ENCODE measurements at regions not wholly inside any gene's neighbourhood (a gene's known extent, or its start where the extent isn't known, plus 50 kb on each side); places are given as distances from the start of the nearest gene placed in this dataset.

GRCh38 chr2:18467749-18468360, 92.6 kb downstream of the RDH14 start:
- no CpG with 5 or more reads among the region's 5 CpGs for WGBS (ENCODE audit: insufficient coverage, low lambda C conversion rate)

GRCh38 chr2:18465979-18466378, 94.5 kb downstream of the RDH14 start:
- Histone ChIP-seq H3K36me3 (ENCODE audit: control insufficient read depth, insufficient read depth, low read length) (no peaks in the 10 kb centered on the region), H3K27me3 (ENCODE audit: control insufficient read depth, insufficient read depth, low read length) (no peaks in the 10 kb centered on the region), H3K27ac (ENCODE audit: low read length) (no peak overlapping the region), H3K4me3 (ENCODE audit: low read length) (no peak overlapping the region), H3K4me1 (ENCODE audit: control insufficient read depth, insufficient read depth, low read length) (no peaks in the 10 kb centered on the region), H3K9me3 (ENCODE audit: control insufficient read depth, low read depth, low read length) (no peaks in the 10 kb centered on the region)
- WGBS (ENCODE audit: insufficient coverage, low lambda C conversion rate): 83% methylated on average over 1 of the region's 3 CpGs
- DNase-seq: no peak

More at GRCh38 chr2:18467749-18468360, 92.6 kb downstream of the RDH14 start:
- Histone ChIP-seq H3K27me3 (ENCODE audit: control insufficient read depth, insufficient read depth, low read length) (no peaks in the 10 kb centered on the region), H3K4me3 (ENCODE audit: low read length) (no peak overlapping the region), H3K4me1 (ENCODE audit: control insufficient read depth, insufficient read depth, low read length) (no peaks in the 10 kb centered on the region), H3K36me3 (ENCODE audit: control insufficient read depth, insufficient read depth, low read length) (no peaks in the 10 kb centered on the region), H3K9me3 (ENCODE audit: control insufficient read depth, low read depth, low read length) (no peaks in the 10 kb centered on the region), H3K27ac (ENCODE audit: low read length) (no peak overlapping the region)
- no peak for DNase-seq

- WGBS (ENCODE audit: insufficient coverage, low lambda C conversion rate): no CpG with 5 or more reads among the region's 2 CpGs
- no peaks in the 10 kb centered on the region for H3K9me3 ChIP-seq (ENCODE audit: control insufficient read depth, low read depth, low read length)
- DNase-seq: no peak
- H3K27me3 ChIP-seq (ENCODE audit: control insufficient read depth, insufficient read depth, low read length): no peaks in the 10 kb centered on the region
- no peaks in the 10 kb centered on the region for H3K36me3 ChIP-seq (ENCODE audit: control insufficient read depth, insufficient read depth, low read length)
- no peaks in the 10 kb centered on the region for H3K4me1 ChIP-seq (ENCODE audit: control insufficient read depth, insufficient read depth, low read length)
- no peak overlapping the region for H3K27ac ChIP-seq (ENCODE audit: low read length)
- H3K4me3 ChIP-seq (ENCODE audit: low read length): no peak overlapping the region
Measured at GRCh38 chr2:18464913-18465312, 95.5 kb downstream of the RDH14 start.

- Histone ChIP-seq H3K4me1 (ENCODE audit: control insufficient read depth, insufficient read depth, low read length) (no peaks in the 10 kb centered on the region), H3K27ac (ENCODE audit: low read length) (no peak overlapping the region), H3K4me3 (ENCODE audit: low read length) (no peak overlapping the region), H3K27me3 (ENCODE audit: control insufficient read depth, insufficient read depth, low read length) (no peaks in the 10 kb centered on the region), H3K9me3 (ENCODE audit: control insufficient read depth, low read depth, low read length) (no peaks in the 10 kb centered on the region), H3K36me3 (ENCODE audit: control insufficient read depth, insufficient read depth, low read length) (no peaks in the 10 kb centered on the region)
- DNase-seq: no peak
- no CpG with 5 or more reads among the region's 2 CpGs for whole genome bisulfite sequencing (ENCODE audit: insufficient coverage, low lambda C conversion rate)
Measured at GRCh38 chr2:18456026-18456425, 104.4 kb downstream of the RDH14 start.

- WGBS (ENCODE audit: insufficient coverage, low lambda C conversion rate): no CpG with 5 or more reads among the region's 5 CpGs
- DNase-seq: no peak
- H3K4me3 ChIP-seq (ENCODE audit: low read length): no peak overlapping the region
- peaks cover 2% of the 10 kb centered on the region for H3K27me3 ChIP-seq (ENCODE audit: control insufficient read depth, insufficient read depth, low read length)
- no peak overlapping the region for H3K27ac ChIP-seq (ENCODE audit: low read length)
- H3K9me3 ChIP-seq (ENCODE audit: control insufficient read depth, low read depth, low read length): no peaks in the 10 kb centered on the region
- no peaks in the 10 kb centered on the region for H3K4me1 ChIP-seq (ENCODE audit: control insufficient read depth, insufficient read depth, low read length)
- no peaks in the 10 kb centered on the region for H3K36me3 ChIP-seq (ENCODE audit: control insufficient read depth, insufficient read depth, low read length)
Measured at GRCh38 chr2:18455236-18455862, 105.1 kb downstream of the RDH14 start.

- Histone ChIP-seq H3K4me1 (ENCODE audit: control insufficient read depth, insufficient read depth, low read length) (no peaks in the 10 kb centered on the region), H3K4me3 (ENCODE audit: low read length) (no peak overlapping the region), H3K9me3 (ENCODE audit: control insufficient read depth, low read depth, low read length) (no peaks in the 10 kb centered on the region), H3K36me3 (ENCODE audit: control insufficient read depth, insufficient read depth, low read length) (no peaks in the 10 kb centered on the region), H3K27ac (ENCODE audit: low read length) (no peak overlapping the region), H3K27me3 (ENCODE audit: control insufficient read depth, insufficient read depth, low read length) (peaks cover 2% of the 10 kb centered on the region)
- no peak for DNase-seq
- WGBS (ENCODE audit: insufficient coverage, low lambda C conversion rate): 60% methylated on average over 1 of the region's 6 CpGs
Measured at GRCh38 chr2:18454692-18455235, 105.7 kb downstream of the RDH14 start.

GRCh38 chr2:18446715-18447114, 113.7 kb downstream of the RDH14 start:
- H3K4me3 ChIP-seq (ENCODE audit: low read length): no peak overlapping the region
- H3K27me3 ChIP-seq (ENCODE audit: control insufficient read depth, insufficient read depth, low read length): peaks cover 5% of the 10 kb centered on the region
- no peak overlapping the region for H3K27ac ChIP-seq (ENCODE audit: low read length)
- WGBS (ENCODE audit: insufficient coverage, low lambda C conversion rate): 27% methylated on average over 1 of the region's 2 CpGs
- no peaks in the 10 kb centered on the region for H3K9me3 ChIP-seq (ENCODE audit: control insufficient read depth, low read depth, low read length)
- no peaks in the 10 kb centered on the region for H3K4me1 ChIP-seq (ENCODE audit: control insufficient read depth, insufficient read depth, low read length)
- H3K36me3 ChIP-seq (ENCODE audit: control insufficient read depth, insufficient read depth, low read length): no peaks in the 10 kb centered on the region
- DNase-seq: no peak

- H3K9me3 ChIP-seq (ENCODE audit: control insufficient read depth, low read depth, low read length): no peaks in the 10 kb centered on the region
- H3K4me3 ChIP-seq (ENCODE audit: low read length): no peak overlapping the region
- no peak for DNase-seq
- no peaks in the 10 kb centered on the region for H3K4me1 ChIP-seq (ENCODE audit: control insufficient read depth, insufficient read depth, low read length)
- no peak overlapping the region for H3K27ac ChIP-seq (ENCODE audit: low read length)
- no peaks in the 10 kb centered on the region for H3K36me3 ChIP-seq (ENCODE audit: control insufficient read depth, insufficient read depth, low read length)
- peaks cover 3% of the 10 kb centered on the region for H3K27me3 ChIP-seq (ENCODE audit: control insufficient read depth, insufficient read depth, low read length)
- WGBS (ENCODE audit: insufficient coverage, low lambda C conversion rate): 33% methylated on average over 1 of the region's 7 CpGs
Measured at GRCh38 chr2:18445433-18446320, 114.8 kb downstream of the RDH14 start.

- no peaks in the 10 kb centered on the region for H3K9me3 ChIP-seq (ENCODE audit: control insufficient read depth, low read depth, low read length)
- H3K4me3 ChIP-seq (ENCODE audit: low read length): no peak overlapping the region
- no peak overlapping the region for H3K27ac ChIP-seq (ENCODE audit: low read length)
- no peak for DNase-seq
- H3K36me3 ChIP-seq (ENCODE audit: control insufficient read depth, insufficient read depth, low read length): no peaks in the 10 kb centered on the region
- H3K27me3 ChIP-seq (ENCODE audit: control insufficient read depth, insufficient read depth, low read length): peaks cover 5% of the 10 kb centered on the region
- no CpG with 5 or more reads among the region's 2 CpGs for WGBS (ENCODE audit: insufficient coverage, low lambda C conversion rate)
- H3K4me1 ChIP-seq (ENCODE audit: control insufficient read depth, insufficient read depth, low read length): no peaks in the 10 kb centered on the region
Measured at GRCh38 chr2:18444806-18445205, 115.6 kb downstream of the RDH14 start.

- Histone ChIP-seq H3K4me3 (ENCODE audit: low read length) (no peak overlapping the region), H3K9me3 (ENCODE audit: control insufficient read depth, low read depth, low read length) (no peaks in the 10 kb centered on the region), H3K36me3 (ENCODE audit: control insufficient read depth, insufficient read depth, low read length) (no peaks in the 10 kb centered on the region), H3K4me1 (ENCODE audit: control insufficient read depth, insufficient read depth, low read length) (peaks cover 2% of the 10 kb centered on the region), H3K27ac (ENCODE audit: low read length) (no peak overlapping the region), H3K27me3 (ENCODE audit: control insufficient read depth, insufficient read depth, low read length) (peaks cover 5% of the 10 kb centered on the region)
- 42% methylated on average over 3 of the region's 3 CpGs for WGBS (ENCODE audit: insufficient coverage, low lambda C conversion rate)
- no peak for DNase-seq
Measured at GRCh38 chr2:18441583-18441982, 118.9 kb downstream of the RDH14 start.

Data from large intestine (tissue), 3 donors.